ENCODE measurements at regions not wholly inside any gene's neighbourhood (a gene's known extent, or its start where the extent isn't known, plus 50 kb on each side); places are given as distances from the start of the nearest gene placed in this dataset.

DNA sequence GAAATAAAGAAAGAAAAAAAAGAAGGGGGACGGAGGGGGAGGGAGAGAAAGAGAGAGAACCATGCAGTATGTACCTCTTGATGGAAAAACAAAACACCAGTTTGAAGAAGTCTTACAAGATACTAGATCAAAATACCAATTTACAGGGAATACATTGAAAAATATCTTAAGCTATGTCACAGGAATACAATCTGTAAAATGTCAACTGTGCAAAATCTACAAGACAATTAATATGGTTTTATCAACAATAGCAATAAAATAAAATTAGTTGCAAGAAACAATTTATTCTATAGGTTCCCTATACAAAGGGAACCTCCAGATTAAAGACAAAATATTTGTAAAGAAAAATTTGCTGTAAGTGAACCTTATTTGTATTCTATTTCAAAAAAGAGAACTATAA is 98.3 kb upstream of the CABCOCO1 start:
- H3K9me3 ChIP-seq: peaks cover 0 to 3% (median 0%) of the 10 kb centered on the region in 3 donors
- DNase-seq: no peak
- H3K4me3 ChIP-seq: no peak overlapping the region
- intact Hi-C loops (cut with DNase I; ENCODE audit: low total_unique reads): no loop called here
- no peak for TF ChIP-seq CTCF (IDR thresholded peaks at IDR 0.05)
- H3K36me3 ChIP-seq: no peaks in the 10 kb centered on the region
- no peaks in the 10 kb centered on the region for H3K27me3 ChIP-seq
- H3K27ac ChIP-seq: no peak overlapping the region
- H3K4me1 ChIP-seq: no peaks in the 10 kb centered on the region

- intact Hi-C loops (cut with DNase I; ENCODE audit: low total_unique reads): no loop called here
- TF ChIP-seq CTCF (IDR thresholded peaks at IDR 0.05): no peak
- H3K4me3 ChIP-seq: no peak overlapping the region
Observed at GRCh38 chr10:61559615-61560014, 103.1 kb upstream of the CABCOCO1 start.

DNA sequence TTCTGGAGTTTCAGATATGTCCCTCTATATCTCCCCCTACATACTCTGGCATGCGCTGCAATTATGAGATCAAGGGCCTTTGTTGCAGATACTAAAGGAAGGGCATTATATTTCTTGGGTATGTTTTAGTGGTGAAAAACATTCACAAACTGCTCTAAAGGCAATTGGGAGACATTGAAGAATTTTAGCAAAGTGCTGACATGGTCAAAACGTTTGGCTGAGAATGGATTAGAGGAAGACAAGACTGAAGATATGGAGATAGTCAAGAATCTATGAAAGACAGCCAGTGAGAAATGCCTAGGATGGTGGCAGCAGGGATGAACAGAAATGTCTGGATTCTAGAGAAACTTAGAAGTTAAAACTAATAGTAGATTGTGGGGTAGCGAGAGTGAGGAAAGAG is 104.5 kb upstream of the CABCOCO1 start:
- Histone ChIP-seq H3K36me3 (no peaks in the 10 kb centered on the region), H3K27me3 (no peaks in the 10 kb centered on the region), H3K4me3 (no peak overlapping the region), H3K9me3 (no peaks in the 10 kb centered on the region), H3K27ac (no peak overlapping the region), H3K4me1 (no peaks in the 10 kb centered on the region)
- no peak for DNase-seq
- TF ChIP-seq CTCF (IDR thresholded peaks at IDR 0.05): no peak
- intact Hi-C loops (cut with DNase I; ENCODE audit: low total_unique reads): no loop called here

More at GRCh38 chr10:61559615-61560014, 103.1 kb upstream of the CABCOCO1 start:
- Histone ChIP-seq H3K9me3 (no peaks in the 10 kb centered on the region), H3K4me1 (no peaks in the 10 kb centered on the region), H3K27ac (no peak overlapping the region), H3K36me3 (no peaks in the 10 kb centered on the region), H3K27me3 (no peaks in the 10 kb centered on the region)
- DNase-seq: no peak

- intact Hi-C loops (cut with DNase I; ENCODE audit: low total_unique reads): no loop called here
- DNase-seq: no peak
- Histone ChIP-seq H3K9me3 (no peaks in the 10 kb centered on the region), H3K27me3 (no peaks in the 10 kb centered on the region), H3K27ac (no peak overlapping the region), H3K4me3 (no peak overlapping the region), H3K36me3 (no peaks in the 10 kb centered on the region), H3K4me1 (no peaks in the 10 kb centered on the region)
- no peak for TF ChIP-seq CTCF (IDR thresholded peaks at IDR 0.05)
Observed at GRCh38 chr10:61554925-61555324, 101.7 kb upstream of the TMEM26 start.

DNA sequence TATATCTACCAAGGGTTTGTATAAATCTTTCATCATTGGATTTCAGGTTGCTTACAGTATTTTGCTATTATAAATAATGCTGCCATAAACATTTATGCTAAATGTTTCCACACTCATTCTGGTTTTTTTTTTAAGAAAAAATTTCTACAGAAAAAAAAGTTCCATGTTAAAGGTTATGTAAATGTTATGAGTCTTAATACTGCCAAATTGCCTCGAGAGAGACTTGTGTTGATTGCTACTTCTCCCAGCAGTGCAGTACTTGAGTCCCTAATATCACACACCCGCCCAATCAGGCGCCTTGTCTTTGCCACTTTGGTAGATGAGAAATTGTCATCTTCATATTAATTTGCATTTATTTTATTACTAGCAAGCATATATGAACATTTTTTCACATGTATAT is 96.7 kb upstream of the TMEM26 start:
- intact Hi-C loops (cut with DNase I; ENCODE audit: low total_unique reads): no loop called here
- H3K36me3 ChIP-seq: no peaks in the 10 kb centered on the region
- no peak for DNase-seq
- no peak overlapping the region for H3K27ac ChIP-seq
- TF ChIP-seq CTCF (IDR thresholded peaks at IDR 0.05): no peak
- H3K4me3 ChIP-seq: no peak overlapping the region
- H3K9me3 ChIP-seq: no peaks in the 10 kb centered on the region
- H3K27me3 ChIP-seq: no peaks in the 10 kb centered on the region
- H3K4me1 ChIP-seq: no peaks in the 10 kb centered on the region

- TF ChIP-seq CTCF (IDR thresholded peaks at IDR 0.05): no peak
- intact Hi-C loops (cut with DNase I; ENCODE audit: low total_unique reads): no loop called here
- H3K27ac ChIP-seq: no peak overlapping the region
- no peak for DNase-seq
- no peak overlapping the region for H3K4me3 ChIP-seq
- no peaks in the 10 kb centered on the region for H3K9me3 ChIP-seq
- H3K27me3 ChIP-seq: no peaks in the 10 kb centered on the region
- no peaks in the 10 kb centered on the region for H3K36me3 ChIP-seq
- no peaks in the 10 kb centered on the region for H3K4me1 ChIP-seq
Observed at GRCh38 chr10:61548364-61548763, 95.2 kb upstream of the TMEM26 start.

All from tibial artery (tissue), 4 donors.